Smooth muscle cell (in vitro differentiated cells): ENCODE measurements at regions not wholly inside any gene's neighbourhood (a gene's known extent, or its start where the extent isn't known, plus 50 kb on each side); places are given as distances from the start of the nearest gene placed in this dataset.

Experiments
- DNase-seq: peaks from one replicate; lab custom pipeline; 2025; ENCODE audit not compliant: unreplicated experiment; lab: John Stamatoyannopoulos, UW
- H2AFZ ChIP-seq: fragments of 200-600 bp; sonication (generic); 2 replicates; pipeline ENCODE4 v1.6.0; 2016; ENCODE audit warnings: antibody characterized with exemption, low read depth, mild to moderate bottlenecking
- H3F3A ChIP-seq: fragments of 200-600 bp; sonication (generic); 2 replicates; pipeline ENCODE4 v1.6.0; 2017; ENCODE audit warnings: antibody characterized with exemption, low read depth
- H3K27ac ChIP-seq: fragments of 200-600 bp; sonication (generic); 2 replicates; pipeline ENCODE4 v1.5.1; 2016; ENCODE audit warnings: low read depth, mild to moderate bottlenecking
- H3K27me3 ChIP-seq: fragments of 200-600 bp; sonication (generic); 2 replicates; pipeline ENCODE4 v1.6.1; 2016; ENCODE audit warnings: low read depth, mild to moderate bottlenecking
- H3K36me3 ChIP-seq: fragments of 200-600 bp; sonication (generic); 2 replicates; pipeline ENCODE4 v1.5.1; 2016; ENCODE audit warnings: low read depth
- H3K4me1 ChIP-seq: fragments of 200-600 bp; sonication (generic); 2 replicates; pipeline ENCODE4 v1.5.1; 2016; ENCODE audit warnings: low read depth
- H3K4me2 ChIP-seq: fragments of 200-600 bp; sonication (generic); 2 replicates; pipeline ENCODE4 v1.6.0; 2016; ENCODE audit warnings: mild to moderate bottlenecking
- H3K4me3 ChIP-seq: fragments of 200-600 bp; sonication (generic); 2 replicates; pipeline ENCODE4 v1.5.1; 2016; ENCODE audit warnings: mild to moderate bottlenecking
- H3K79me2 ChIP-seq: fragments of 200-600 bp; sonication (generic); 2 replicates; pipeline ENCODE4 v1.6.0; 2016; ENCODE audit warnings: low read depth, mild to moderate bottlenecking
- H3K9ac ChIP-seq: fragments of 200-600 bp; sonication (generic); 2 replicates; pipeline ENCODE4 v1.6.0; 2016; ENCODE audit warnings: low read depth
- H3K9me3 ChIP-seq: fragments of 200-600 bp; sonication (generic); replicated peaks from 2 replicates; pipeline ENCODE4 v1.5.1; 2016; ENCODE audit warnings: low read depth
- H4K20me1 ChIP-seq: fragments of 200-600 bp; sonication (generic); 2 replicates; pipeline ENCODE4 v1.6.0; 2016; ENCODE audit warnings: low read depth
- WGBS: methylation state at CpG from one replicate; pipeline ENCODE4 v1.1.7; 2016; ENCODE audit warnings: low lambda C conversion rate; 5-methylcytosine and 5-hydroxymethylcytosine counted together
- TF ChIP-seq, protein P1 (sequence below): fragments of 200-600 bp; sonication (generic); IDR thresholded peaks from 2 replicates; pipeline ENCODE4 v1.5.1; 2017; ENCODE audit warnings: borderline replicate concordance, mild to moderate bottlenecking, antibody characterized with exemption; ENCODE audit not compliant: insufficient read depth, poor library complexity, severe bottlenecking

DNA sequence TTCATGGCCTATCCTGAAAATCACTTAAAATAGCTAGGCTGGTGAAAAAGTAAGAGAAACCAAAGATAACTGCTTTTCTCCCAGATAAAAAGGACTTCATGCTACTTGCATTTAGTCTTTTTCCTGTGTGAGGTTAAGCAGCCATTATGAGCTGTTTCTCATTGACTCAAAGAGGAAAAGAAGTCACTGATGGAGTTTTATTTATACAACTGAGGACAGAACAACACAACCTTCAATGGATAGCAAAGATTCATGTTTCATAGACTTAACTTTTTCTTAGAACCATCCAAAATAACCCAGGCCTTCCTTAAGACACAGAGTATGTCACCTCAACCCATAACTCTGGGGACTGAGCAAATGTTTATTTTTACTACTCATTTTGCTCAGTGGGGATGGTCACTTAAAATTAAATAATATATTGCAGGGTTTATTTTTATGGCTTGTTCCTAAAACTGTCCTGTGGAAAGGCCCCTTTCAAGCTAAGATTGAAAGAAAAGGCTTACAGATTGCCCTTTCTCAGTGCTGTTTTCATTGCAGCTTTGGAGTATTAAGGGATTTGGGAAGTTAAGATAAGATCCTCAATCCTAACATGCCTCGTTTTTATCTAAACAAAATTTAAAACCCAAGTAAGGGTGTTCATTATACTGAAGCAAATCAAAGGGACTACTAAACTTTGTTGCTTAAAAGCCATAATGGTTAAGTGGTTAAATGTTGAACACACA is 252.6 kb upstream of the MAD2L1 start:
- 12% methylated on average over 1 of the region's 1 CpG for WGBS
- no peaks in the 10 kb centered on the region for H4K20me1 ChIP-seq
- DNase-seq, result no peak
- peak overlapping the region; percentile 67 for H3K4me2 ChIP-seq
- H3K27me3 ChIP-seq, result no peaks in the 10 kb centered on the region
- peaks cover 39% of the 10 kb centered on the region for H3K4me1 ChIP-seq
- TF ChIP-seq, protein P1, sequence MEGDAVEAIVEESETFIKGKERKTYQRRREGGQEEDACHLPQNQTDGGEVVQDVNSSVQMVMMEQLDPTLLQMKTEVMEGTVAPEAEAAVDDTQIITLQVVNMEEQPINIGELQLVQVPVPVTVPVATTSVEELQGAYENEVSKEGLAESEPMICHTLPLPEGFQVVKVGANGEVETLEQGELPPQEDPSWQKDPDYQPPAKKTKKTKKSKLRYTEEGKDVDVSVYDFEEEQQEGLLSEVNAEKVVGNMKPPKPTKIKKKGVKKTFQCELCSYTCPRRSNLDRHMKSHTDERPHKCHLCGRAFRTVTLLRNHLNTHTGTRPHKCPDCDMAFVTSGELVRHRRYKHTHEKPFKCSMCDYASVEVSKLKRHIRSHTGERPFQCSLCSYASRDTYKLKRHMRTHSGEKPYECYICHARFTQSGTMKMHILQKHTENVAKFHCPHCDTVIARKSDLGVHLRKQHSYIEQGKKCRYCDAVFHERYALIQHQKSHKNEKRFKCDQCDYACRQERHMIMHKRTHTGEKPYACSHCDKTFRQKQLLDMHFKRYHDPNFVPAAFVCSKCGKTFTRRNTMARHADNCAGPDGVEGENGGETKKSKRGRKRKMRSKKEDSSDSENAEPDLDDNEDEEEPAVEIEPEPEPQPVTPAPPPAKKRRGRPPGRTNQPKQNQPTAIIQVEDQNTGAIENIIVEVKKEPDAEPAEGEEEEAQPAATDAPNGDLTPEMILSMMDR, result no peak
- peak overlapping the region; percentile 10 for H2AFZ ChIP-seq
- H3K27ac ChIP-seq, result peak overlapping the region; percentile 61
- no peak overlapping the region for H3K9ac ChIP-seq
- no peaks in the 10 kb centered on the region for H3K36me3 ChIP-seq
- H3K79me2 ChIP-seq, result no peaks in the 10 kb centered on the region
- H3F3A ChIP-seq, result peaks cover 22% of the 10 kb centered on the region
- H3K9me3 ChIP-seq, result no peaks in the 10 kb centered on the region
- no peak overlapping the region for H3K4me3 ChIP-seq

- H3K9me3 ChIP-seq, result no peaks in the 10 kb centered on the region
- H2AFZ ChIP-seq, result peak overlapping the region; percentile 10
- peak overlapping the region; percentile 67 for H3K4me2 ChIP-seq
- peaks cover 39% of the 10 kb centered on the region for H3K4me1 ChIP-seq
- TF ChIP-seq, protein P1, result no peak
- peak overlapping the region; percentile 61 for H3K27ac ChIP-seq
- no peak overlapping the region for H3K4me3 ChIP-seq
- WGBS, result 12% methylated on average over 5 of the region's 5 CpGs
- no peaks in the 10 kb centered on the region for H3K27me3 ChIP-seq
- no peak overlapping the region for H3K9ac ChIP-seq
- DNase-seq, result no peak
- peaks cover 22% of the 10 kb centered on the region for H3F3A ChIP-seq
- no peaks in the 10 kb centered on the region for H4K20me1 ChIP-seq
- H3K36me3 ChIP-seq, result no peaks in the 10 kb centered on the region
- no peaks in the 10 kb centered on the region for H3K79me2 ChIP-seq
Observed at GRCh38 chr4:120318196-120318846, 251.7 kb upstream of the MAD2L1 start.

DNA sequence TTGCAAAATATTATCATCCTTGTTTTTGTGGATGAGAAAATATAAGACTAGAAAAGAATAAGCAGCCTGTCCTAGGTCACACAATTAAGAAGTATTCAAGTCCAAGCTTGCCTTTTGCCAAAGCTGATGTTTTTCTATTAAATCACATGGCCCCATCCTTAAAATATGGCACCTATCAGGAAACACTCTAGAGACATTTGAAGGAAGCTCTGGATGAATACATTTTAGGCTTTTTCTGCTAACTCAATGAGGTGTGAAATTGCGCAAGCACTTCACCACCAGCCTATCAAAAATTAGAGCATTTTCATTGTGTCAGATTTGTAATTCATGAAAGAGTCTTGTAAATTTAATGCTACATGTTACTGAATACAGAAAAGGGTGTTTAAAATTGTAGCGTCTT is 251.1 kb upstream of the MAD2L1 start:
- H3K4me2 ChIP-seq, result peak overlapping the region; percentile 67
- WGBS, result 92% methylated on average over 2 of the region's 2 CpGs

More for the DNA sequence above, 251.1 kb upstream of the MAD2L1 start:
- Histone ChIP-seq H3K36me3 (no peaks in the 10 kb centered on the region), H2AFZ (no peak overlapping the region), H3K4me3 (no peak overlapping the region), H3K4me1 (peaks cover 39% of the 10 kb centered on the region), H3F3A (peaks cover 22% of the 10 kb centered on the region), H3K27me3 (no peaks in the 10 kb centered on the region), H3K79me2 (no peaks in the 10 kb centered on the region), H3K9ac (no peak overlapping the region), H3K27ac (peak overlapping the region; percentile 16), H4K20me1 (no peaks in the 10 kb centered on the region), H3K9me3 (no peaks in the 10 kb centered on the region)
- TF ChIP-seq, protein P1, result no peak
- DNase-seq, result no peak
